Karpas-422 (cell line): ENCODE measurements at regions not wholly inside any gene's neighbourhood (a gene's known extent, or its start where the extent isn't known, plus 50 kb on each side); places are given as distances from the start of the nearest gene placed in this dataset.

Source experiments
- DNase-seq: peaks from one replicate; pipeline ENCODE4 v3.0.0-alpha.2; 2015
- H2AFZ ChIP-seq: fragments of 200-600 bp; sonication (generic); 2 replicates; pipeline ENCODE4 v1.6.1; 2014; ENCODE audit warnings: antibody characterized with exemption, low read length, mixed read lengths
- H3K27ac ChIP-seq: fragments of 200-600 bp; sonication (generic); 2 replicates; pipeline ENCODE4 v1.5.1; 2014; ENCODE audit warnings: mild to moderate bottlenecking, low read length, moderate library complexity
- H3K27me3 ChIP-seq: fragments of 200-600 bp; sonication (generic); 2 replicates; pipeline ENCODE4 v1.6.1; 2014; ENCODE audit warnings: low read length, mixed read lengths
- H3K36me3 ChIP-seq: fragments of 200-600 bp; sonication (generic); 2 replicates; pipeline ENCODE4 v1.6.1; 2014; ENCODE audit warnings: low read length, mixed read lengths; ENCODE audit not compliant: insufficient read depth
- H3K4me1 ChIP-seq: fragments of 200-600 bp; sonication (generic); 2 replicates; pipeline ENCODE4 v1.6.1; 2014; ENCODE audit warnings: mild to moderate bottlenecking, low read length, mixed read lengths
- H3K4me2 ChIP-seq: fragments of 200-600 bp; sonication (generic); 2 replicates; pipeline ENCODE4 v1.6.1; 2014; ENCODE audit warnings: low read length, low read depth, mild to moderate bottlenecking; ENCODE audit not compliant: poor library complexity, severe bottlenecking
- H3K4me3 ChIP-seq: fragments of 200-600 bp; sonication (generic); 2 replicates; pipeline ENCODE4 v1.5.1; 2014; ENCODE audit warnings: mild to moderate bottlenecking, antibody characterized with exemption, low read length, mixed read lengths
- H3K79me2 ChIP-seq: fragments of 200-600 bp; sonication (generic); 2 replicates; pipeline ENCODE4 v1.6.1; 2014; ENCODE audit warnings: mild to moderate bottlenecking, low read length, mixed read lengths
- H3K9ac ChIP-seq: fragments of 200-600 bp; sonication (generic); 2 replicates; pipeline ENCODE4 v1.6.0; 2014; ENCODE audit warnings: low read length
- H3K9me2 ChIP-seq: fragments of 200-600 bp; sonication (generic), shearing (Covaris generic); replicated peaks from 2 replicates; pipeline ENCODE4 v1.6.0; 2014; ENCODE audit warnings: mild to moderate bottlenecking, low read length, moderate library complexity; ENCODE audit not compliant: insufficient read depth
- H3K9me3 ChIP-seq: fragments of 300-700, 200-600 bp; sonication (generic); 2 replicates; pipeline ENCODE4 v1.6.1; 2014; ENCODE audit warnings: low read length, mixed read lengths
- H4K20me1 ChIP-seq: fragments of 200-600 bp; sonication (generic); 2 replicates; pipeline ENCODE4 v1.6.1; 2014; ENCODE audit warnings: mild to moderate bottlenecking, antibody characterized with exemption, low read length, low read depth; ENCODE audit not compliant: insufficient read depth

DNA sequence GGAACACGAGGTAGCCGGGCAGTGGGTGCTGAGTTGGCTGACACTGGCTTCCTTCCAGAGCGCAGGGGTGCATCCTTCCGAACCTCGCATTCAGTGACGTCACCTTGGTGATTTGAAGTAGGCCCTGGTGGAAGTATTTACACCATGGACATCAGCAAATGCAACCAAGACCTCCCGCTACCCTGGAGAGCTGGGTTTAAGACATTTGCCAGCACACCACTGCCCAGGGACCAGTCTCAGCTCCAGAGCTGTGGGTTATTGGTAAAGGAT lies 106.4 kb upstream of the GPR26 start:
- H3K36me3 ChIP-seq, result no peaks in the 10 kb centered on the region
- no peaks in the 10 kb centered on the region for H3K79me2 ChIP-seq
- H3K27me3 ChIP-seq, result no peaks in the 10 kb centered on the region
- 0 out of 2 replicates have a peak, but pooled peaks cover 5% of the 10 kb centered on the region for H4K20me1 ChIP-seq
- no peak overlapping the region for H2AFZ ChIP-seq
- no peak for DNase-seq
- H3K9ac ChIP-seq, result no peak overlapping the region
- no peaks in the 10 kb centered on the region for H3K4me1 ChIP-seq
- H3K4me2 ChIP-seq, result no peak overlapping the region
- no peaks in the 10 kb centered on the region for H3K9me2 ChIP-seq
- H3K4me3 ChIP-seq, result no peak overlapping the region
- no peak overlapping the region for H3K27ac ChIP-seq
- H3K9me3 ChIP-seq, result no peaks in the 10 kb centered on the region

DNA sequence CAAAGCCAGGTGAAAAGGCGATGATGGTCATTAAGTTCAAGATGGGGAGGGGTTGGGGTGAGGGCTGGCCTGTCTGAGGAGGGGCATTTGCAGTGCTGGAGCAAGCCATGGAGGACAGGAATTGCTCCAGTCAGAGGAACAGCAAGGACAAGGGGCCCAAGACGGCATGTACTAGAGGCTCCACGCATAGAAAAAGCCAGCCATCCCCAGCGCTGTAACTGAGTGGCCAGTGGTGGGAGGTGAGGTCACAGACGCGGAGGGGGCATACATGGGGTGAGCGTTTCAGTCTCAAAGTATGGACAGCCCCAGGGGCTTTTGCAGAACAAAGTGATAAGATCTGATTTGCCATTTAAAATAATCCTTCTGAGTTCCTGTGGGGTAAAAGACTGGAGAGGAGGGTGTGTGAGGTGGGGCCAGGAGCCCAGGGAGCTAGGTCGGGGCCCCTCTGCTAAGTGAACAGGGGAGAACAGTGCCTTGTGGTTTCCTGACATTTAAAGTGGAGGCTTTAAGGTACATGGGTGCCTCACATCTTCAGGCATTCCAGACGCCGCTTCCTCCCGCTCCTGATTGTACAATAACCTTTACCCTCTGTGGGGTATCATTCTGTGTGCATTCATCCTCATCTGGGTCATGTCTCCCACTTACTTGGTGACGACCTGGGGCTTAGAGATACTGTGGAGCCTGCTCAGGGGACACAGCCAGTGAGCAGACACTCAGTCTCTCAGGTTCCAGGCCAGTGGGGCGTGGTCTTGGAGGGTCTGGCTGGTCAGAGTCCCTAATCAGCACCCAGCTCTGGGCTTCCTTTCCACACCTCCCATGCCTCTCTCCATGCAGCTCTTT lies 105.6 kb upstream of the GPR26 start:
- Histone ChIP-seq H3K4me2 (no peak overlapping the region), H3K9me3 (no peaks in the 10 kb centered on the region), H3K9ac (no peak overlapping the region), H3K4me1 (no peaks in the 10 kb centered on the region), H3K9me2 (no peaks in the 10 kb centered on the region), H3K27ac (no peak overlapping the region), H3K4me3 (no peak overlapping the region), H4K20me1 (0 out of 2 replicates have a peak, but pooled peaks cover 5% of the 10 kb centered on the region), H3K79me2 (no peaks in the 10 kb centered on the region), H3K36me3 (no peaks in the 10 kb centered on the region), H2AFZ (no peak overlapping the region), H3K27me3 (no peaks in the 10 kb centered on the region)
- no peak for DNase-seq

DNA sequence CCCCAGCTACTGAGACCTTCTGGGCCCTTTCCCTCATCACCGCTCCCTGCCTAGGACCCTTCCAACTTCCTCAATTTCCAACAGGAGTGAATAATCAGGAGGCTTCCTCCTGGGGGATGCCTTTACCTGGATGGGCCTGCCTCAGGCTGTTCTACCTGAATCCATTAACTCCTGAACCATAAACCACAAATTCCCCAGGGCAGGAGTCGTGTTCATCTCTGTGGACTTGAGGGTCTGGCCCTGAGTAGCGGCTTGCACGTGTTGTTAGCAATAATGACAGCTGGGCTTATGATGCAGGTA lies 105.1 kb upstream of the GPR26 start:
- no peaks in the 10 kb centered on the region for H3K36me3 ChIP-seq
- no peaks in the 10 kb centered on the region for H3K4me1 ChIP-seq
- H3K9me3 ChIP-seq, result no peaks in the 10 kb centered on the region
- H3K9ac ChIP-seq, result no peak overlapping the region
- H3K9me2 ChIP-seq, result no peaks in the 10 kb centered on the region
- no peaks in the 10 kb centered on the region for H3K27me3 ChIP-seq
- no peaks in the 10 kb centered on the region for H3K79me2 ChIP-seq
- H2AFZ ChIP-seq, result no peak overlapping the region
- H3K27ac ChIP-seq, result no peak overlapping the region
- no peak overlapping the region for H3K4me2 ChIP-seq
- H3K4me3 ChIP-seq, result no peak overlapping the region
- 0 out of 2 replicates have a peak, but pooled peaks cover 5% of the 10 kb centered on the region for H4K20me1 ChIP-seq
- DNase-seq, result no peak

DNA sequence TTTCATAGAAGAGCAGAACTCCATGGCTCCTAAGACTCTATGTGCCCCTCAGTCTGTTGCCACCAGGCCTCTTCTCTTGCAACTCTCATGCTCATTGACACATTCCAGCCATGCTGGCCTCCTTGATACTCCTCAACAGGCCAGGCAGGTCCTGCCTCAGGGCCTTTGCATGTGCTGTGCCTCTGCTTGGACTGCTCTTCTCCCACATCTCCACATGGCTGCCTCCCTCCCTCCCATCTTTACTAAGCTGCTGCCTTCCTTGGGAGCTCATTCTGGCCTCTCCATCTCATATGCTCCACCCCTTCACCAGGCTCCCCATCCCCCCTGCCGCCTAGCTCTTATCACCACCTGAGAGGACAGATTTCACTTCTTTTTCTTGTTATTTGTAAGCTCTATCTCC lies 103.8 kb upstream of the GPR26 start:
- H3K36me3 ChIP-seq, result no peaks in the 10 kb centered on the region
- no peaks in the 10 kb centered on the region for H3K9me3 ChIP-seq
- H3K27me3 ChIP-seq, result no peaks in the 10 kb centered on the region
- H3K9ac ChIP-seq, result no peak overlapping the region
- H3K9me2 ChIP-seq, result no peaks in the 10 kb centered on the region
- H3K79me2 ChIP-seq, result no peaks in the 10 kb centered on the region
- no peak for DNase-seq
- 0 out of 2 replicates have a peak, but pooled peaks cover 5% of the 10 kb centered on the region for H4K20me1 ChIP-seq
- no peaks in the 10 kb centered on the region for H3K4me1 ChIP-seq
- H3K4me2 ChIP-seq, result no peak overlapping the region
- no peak overlapping the region for H2AFZ ChIP-seq
- no peak overlapping the region for H3K4me3 ChIP-seq
- no peak overlapping the region for H3K27ac ChIP-seq

GRCh38 chr10:123562811-123563580 lies 103.2 kb upstream of the GPR26 start:
- Histone ChIP-seq H4K20me1 (0 out of 2 replicates have a peak, but pooled peaks cover 5% of the 10 kb centered on the region), H3K4me1 (no peaks in the 10 kb centered on the region), H3K27me3 (no peaks in the 10 kb centered on the region), H3K9me3 (no peaks in the 10 kb centered on the region), H2AFZ (no peak overlapping the region), H3K27ac (no peak overlapping the region), H3K9me2 (no peaks in the 10 kb centered on the region), H3K4me2 (no peak overlapping the region), H3K4me3 (no peak overlapping the region), H3K36me3 (no peaks in the 10 kb centered on the region), H3K79me2 (no peaks in the 10 kb centered on the region), H3K9ac (no peak overlapping the region)
- DNase-seq, result no peak

- Histone ChIP-seq H3K4me3 (no peak overlapping the region), H3K4me2 (no peak overlapping the region), H3K4me1 (no peaks in the 10 kb centered on the region), H3K9ac (no peak overlapping the region), H3K79me2 (no peaks in the 10 kb centered on the region), H3K36me3 (no peaks in the 10 kb centered on the region), H3K9me2 (no peaks in the 10 kb centered on the region), H2AFZ (no peak overlapping the region), H3K27ac (no peak overlapping the region), H3K27me3 (no peaks in the 10 kb centered on the region), H3K9me3 (no peaks in the 10 kb centered on the region), H4K20me1 (0 out of 2 replicates have a peak, but pooled peaks cover 5% of the 10 kb centered on the region)
- no peak for DNase-seq
These were observed 102.6 kb upstream of the GPR26 start for GRCh38 chr10:123563581-123563855.

- no peak overlapping the region for H3K9ac ChIP-seq
- DNase-seq, result no peak
These were observed 102.2 kb upstream of the GPR26 start for GRCh38 chr10:123563994-123564393.

GRCh38 chr10:123564631-123565030 lies 101.5 kb upstream of the GPR26 start:
- no peaks in the 10 kb centered on the region for H3K36me3 ChIP-seq
- no peaks in the 10 kb centered on the region for H3K4me1 ChIP-seq
- H3K9ac ChIP-seq, result no peak overlapping the region
- H2AFZ ChIP-seq, result no peak overlapping the region
- H3K4me2 ChIP-seq, result no peak overlapping the region
- no peak for DNase-seq
- no peak overlapping the region for H3K27ac ChIP-seq
- H3K79me2 ChIP-seq, result no peaks in the 10 kb centered on the region
- no peaks in the 10 kb centered on the region for H3K9me3 ChIP-seq
- H3K27me3 ChIP-seq, result no peaks in the 10 kb centered on the region
- no peak overlapping the region for H3K4me3 ChIP-seq
- H3K9me2 ChIP-seq, result no peaks in the 10 kb centered on the region
- no peaks in the 10 kb centered on the region for H4K20me1 ChIP-seq

More at GRCh38 chr10:123563994-123564393, 102.2 kb upstream of the GPR26 start:
- H3K4me1 ChIP-seq, result no peaks in the 10 kb centered on the region
- no peak overlapping the region for H3K27ac ChIP-seq
- H3K9me2 ChIP-seq, result no peaks in the 10 kb centered on the region
- H2AFZ ChIP-seq, result no peak overlapping the region
- no peaks in the 10 kb centered on the region for H3K9me3 ChIP-seq
- 0 out of 2 replicates have a peak, but pooled peaks cover 2% of the 10 kb centered on the region for H4K20me1 ChIP-seq
- H3K36me3 ChIP-seq, result no peaks in the 10 kb centered on the region
- no peak overlapping the region for H3K4me3 ChIP-seq
- no peaks in the 10 kb centered on the region for H3K79me2 ChIP-seq
- H3K4me2 ChIP-seq, result no peak overlapping the region
- no peaks in the 10 kb centered on the region for H3K27me3 ChIP-seq
